ENCODE measurements at regions not wholly inside any gene's neighbourhood (a gene's known extent, or its start where the extent isn't known, plus 50 kb on each side); places are given as distances from the start of the nearest gene placed in this dataset.

- no peak overlapping the region for H2AFZ ChIP-seq
- H3K9me2 ChIP-seq (ENCODE audit: insufficient read depth), result no peaks in the 10 kb centered on the region
- H3K79me2 ChIP-seq (ENCODE audit: insufficient read depth), result no peaks in the 10 kb centered on the region
- H3K4me1 ChIP-seq (ENCODE audit: insufficient read depth), result no peaks in the 10 kb centered on the region
- H3F3A ChIP-seq (ENCODE audit: insufficient read depth), result no peaks in the 10 kb centered on the region
- H3K4me2 ChIP-seq (ENCODE audit: unreplicated experiment), result no peak overlapping the region
- no peaks in the 10 kb centered on the region for H3K36me3 ChIP-seq (ENCODE audit: low read depth)
- no peaks in the 10 kb centered on the region for H3K9me3 ChIP-seq (ENCODE audit: low read depth)
- no peaks in the 10 kb centered on the region for H3K27me3 ChIP-seq (replicated peaks; ENCODE audit: insufficient read depth)
- in situ Hi-C loops (cut with MboI), result no loop called here
- H3K27ac ChIP-seq, result no peak overlapping the region
- no peak for TF ChIP-seq EZH2phosphoT487 (IDR thresholded peaks at IDR 0.05; ENCODE audit: insufficient read depth, low read depth)
- no peak for TF ChIP-seq EZH2 (IDR thresholded peaks at IDR 0.05; ENCODE audit: insufficient read depth, poor library complexity, severe bottlenecking)
- WGBS, 2 experiments (ENCODE audit: low coverage in 1 of 2, low lambda C conversion rate in 2 of 2, missing lambda C conversion rate in 2 of 2), result 25 to 31% methylated on average over 4 of the region's 4 CpGs
- no peak overlapping the region for H3K4me3 ChIP-seq
- no peak overlapping the region for H3K9ac ChIP-seq
- no peaks in the 10 kb centered on the region for H4K20me1 ChIP-seq (ENCODE audit: insufficient read depth)
- no peak for DNase-seq
Measured at GRCh38 chr5:3432135-3432534, 163.5 kb upstream of the IRX1 start.

DNA sequence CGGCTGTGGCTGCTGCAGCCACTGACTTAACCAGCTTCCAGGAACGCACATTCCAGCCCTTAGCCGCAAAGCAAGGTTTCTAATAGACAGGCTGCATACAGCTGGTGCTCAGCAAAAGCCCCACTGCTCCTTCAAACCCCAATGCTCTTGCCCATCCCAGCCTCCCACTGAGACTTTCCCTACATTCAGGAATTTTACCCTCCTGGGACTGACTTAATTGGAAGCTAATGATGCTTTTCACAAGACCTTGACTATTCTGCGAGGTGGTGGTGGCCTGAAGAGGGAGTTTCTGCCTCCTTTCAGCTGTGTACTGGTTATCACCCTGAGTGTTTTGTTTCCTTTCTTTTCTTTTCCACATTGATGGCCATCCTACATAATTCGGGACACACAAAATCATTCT is 164.9 kb upstream of the IRX1 start:
- Histone ChIP-seq H3K27me3 (replicated peaks; ENCODE audit: insufficient read depth) (no peaks in the 10 kb centered on the region), H2AFZ (no peak overlapping the region), H4K20me1 (ENCODE audit: insufficient read depth) (no peaks in the 10 kb centered on the region), H3K4me1 (ENCODE audit: insufficient read depth) (no peaks in the 10 kb centered on the region), H3K4me2 (ENCODE audit: unreplicated experiment) (no peak overlapping the region), H3K9me3 (ENCODE audit: low read depth) (no peaks in the 10 kb centered on the region), H3F3A (ENCODE audit: insufficient read depth) (no peaks in the 10 kb centered on the region), H3K27ac (no peak overlapping the region), H3K79me2 (ENCODE audit: insufficient read depth) (no peaks in the 10 kb centered on the region), H3K9me2 (ENCODE audit: insufficient read depth) (no peaks in the 10 kb centered on the region), H3K9ac (no peak overlapping the region), H3K36me3 (ENCODE audit: low read depth) (no peaks in the 10 kb centered on the region), H3K4me3 (no peak overlapping the region)
- no peak for DNase-seq
- in situ Hi-C loops (cut with MboI), result no loop called here
- TF ChIP-seq EZH2 (IDR thresholded peaks at IDR 0.05; ENCODE audit: insufficient read depth, poor library complexity, severe bottlenecking), result no peak
- no peak for TF ChIP-seq EZH2phosphoT487 (IDR thresholded peaks at IDR 0.05; ENCODE audit: insufficient read depth, low read depth)
- 28 to 30% methylated on average over 5 of the region's 5 CpGs for WGBS, 2 experiments (ENCODE audit: low coverage in 1 of 2, low lambda C conversion rate in 2 of 2, missing lambda C conversion rate in 2 of 2)

GRCh38 chr5:3429962-3430361 is 165.7 kb upstream of the IRX1 start:
- Histone ChIP-seq H3K4me3 (no peak overlapping the region), H3K4me2 (ENCODE audit: unreplicated experiment) (no peak overlapping the region), H3K9me3 (ENCODE audit: low read depth) (no peaks in the 10 kb centered on the region), H2AFZ (no peak overlapping the region), H3K9ac (no peak overlapping the region), H3K79me2 (ENCODE audit: insufficient read depth) (no peaks in the 10 kb centered on the region), H3K4me1 (ENCODE audit: insufficient read depth) (no peaks in the 10 kb centered on the region), H3K27ac (no peak overlapping the region), H3K9me2 (ENCODE audit: insufficient read depth) (no peaks in the 10 kb centered on the region), H3K36me3 (ENCODE audit: low read depth) (no peaks in the 10 kb centered on the region), H3K27me3 (replicated peaks; ENCODE audit: insufficient read depth) (no peaks in the 10 kb centered on the region), H4K20me1 (ENCODE audit: insufficient read depth) (no peaks in the 10 kb centered on the region), H3F3A (ENCODE audit: insufficient read depth) (no peaks in the 10 kb centered on the region)
- 37 to 42% methylated on average over 7 of the region's 7 CpGs for WGBS, 2 experiments (ENCODE audit: low coverage in 1 of 2, low lambda C conversion rate in 2 of 2, missing lambda C conversion rate in 2 of 2)
- in situ Hi-C loops (cut with MboI), result no loop called here
- no peak for TF ChIP-seq EZH2phosphoT487 (IDR thresholded peaks at IDR 0.05; ENCODE audit: insufficient read depth, low read depth)
- TF ChIP-seq EZH2 (IDR thresholded peaks at IDR 0.05; ENCODE audit: insufficient read depth, poor library complexity, severe bottlenecking), result no peak
- DNase-seq, result no peak

DNA sequence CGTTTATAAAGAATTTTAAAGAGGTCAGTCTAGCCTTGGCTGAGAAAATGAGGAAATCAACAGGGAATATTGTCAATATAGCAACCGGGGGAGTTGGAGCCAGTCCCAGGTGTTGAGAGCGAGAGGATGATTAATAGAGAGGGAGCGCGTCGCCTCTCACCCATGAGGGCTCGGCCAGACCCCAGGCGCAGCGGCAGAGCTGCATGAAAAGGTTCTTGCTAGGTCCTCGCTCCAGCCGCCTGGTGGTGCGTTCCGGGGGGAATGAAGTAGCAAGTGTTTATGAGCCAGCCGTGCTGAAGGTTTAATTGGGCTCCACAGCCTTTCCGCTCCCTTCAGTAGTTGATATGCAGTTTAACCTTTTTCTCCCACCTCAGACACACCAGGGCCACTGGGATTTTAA is 167.3 kb upstream of the IRX1 start:
- Histone ChIP-seq H3K4me2 (ENCODE audit: unreplicated experiment) (no peak overlapping the region), H3F3A (ENCODE audit: insufficient read depth) (no peaks in the 10 kb centered on the region), H3K79me2 (ENCODE audit: insufficient read depth) (no peaks in the 10 kb centered on the region), H3K4me3 (no peak overlapping the region), H3K4me1 (ENCODE audit: insufficient read depth) (no peaks in the 10 kb centered on the region), H4K20me1 (ENCODE audit: insufficient read depth) (no peaks in the 10 kb centered on the region), H3K9me3 (ENCODE audit: low read depth) (no peaks in the 10 kb centered on the region), H2AFZ (no peak overlapping the region), H3K36me3 (ENCODE audit: low read depth) (no peaks in the 10 kb centered on the region), H3K27ac (no peak overlapping the region), H3K27me3 (replicated peaks; ENCODE audit: insufficient read depth) (no peaks in the 10 kb centered on the region), H3K9ac (no peak overlapping the region), H3K9me2 (ENCODE audit: insufficient read depth) (no peaks in the 10 kb centered on the region)
- DNase-seq, result no peak
- in situ Hi-C loops (cut with MboI), result no loop called here
- TF ChIP-seq EZH2phosphoT487 (IDR thresholded peaks at IDR 0.05; ENCODE audit: insufficient read depth, low read depth) (no peak), EZH2 (IDR thresholded peaks at IDR 0.05; ENCODE audit: insufficient read depth, poor library complexity, severe bottlenecking) (no peak)
- WGBS, 2 experiments (ENCODE audit: low coverage in 1 of 2, low lambda C conversion rate in 2 of 2, missing lambda C conversion rate in 2 of 2), result 10 to 13% methylated on average over 15 of the region's 15 CpGs

DNA sequence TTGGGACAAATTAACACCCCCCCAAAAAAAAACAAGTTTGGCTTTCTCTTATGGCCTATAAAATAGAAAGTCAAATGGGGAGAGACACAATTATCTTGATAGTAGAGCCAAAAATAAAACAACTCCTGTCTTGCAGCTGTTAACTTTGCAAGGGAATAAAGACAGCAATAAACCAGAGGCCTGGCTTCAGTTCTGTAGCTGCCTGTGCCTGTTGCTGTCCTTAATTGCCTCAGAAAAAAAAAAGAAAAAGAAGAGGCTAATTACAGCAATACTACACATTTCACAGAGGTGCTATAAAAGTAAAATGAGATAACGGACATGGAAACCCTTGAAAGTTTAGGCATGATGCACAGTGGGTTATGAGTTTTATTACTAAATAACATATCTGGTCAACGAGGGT is 170.7 kb upstream of the IRX1 start:
- no peak for DNase-seq
- Histone ChIP-seq H3K9ac (no peak overlapping the region), H3K27me3 (replicated peaks; ENCODE audit: insufficient read depth) (no peaks in the 10 kb centered on the region), H3K4me1 (ENCODE audit: insufficient read depth) (no peaks in the 10 kb centered on the region), H3K4me2 (ENCODE audit: unreplicated experiment) (no peak overlapping the region), H3K4me3 (no peak overlapping the region), H2AFZ (no peak overlapping the region), H3K36me3 (ENCODE audit: low read depth) (no peaks in the 10 kb centered on the region), H4K20me1 (ENCODE audit: insufficient read depth) (no peaks in the 10 kb centered on the region), H3K79me2 (ENCODE audit: insufficient read depth) (no peaks in the 10 kb centered on the region), H3F3A (ENCODE audit: insufficient read depth) (no peaks in the 10 kb centered on the region), H3K27ac (no peak overlapping the region), H3K9me3 (ENCODE audit: low read depth) (no peaks in the 10 kb centered on the region), H3K9me2 (ENCODE audit: insufficient read depth) (no peaks in the 10 kb centered on the region)
- TF ChIP-seq EZH2phosphoT487 (IDR thresholded peaks at IDR 0.05; ENCODE audit: insufficient read depth, low read depth), result no peak
- TF ChIP-seq EZH2 (IDR thresholded peaks at IDR 0.05; ENCODE audit: insufficient read depth, poor library complexity, severe bottlenecking), result no peak
- WGBS, 2 experiments (ENCODE audit: low coverage in 1 of 2, low lambda C conversion rate in 2 of 2, missing lambda C conversion rate in 2 of 2), result 14 to 18% methylated on average over 2 of the region's 2 CpGs
- in situ Hi-C loops (cut with MboI), result no loop called here

All from GM23248 (cell line).